Stimulated activated CD8-positive, alpha-beta memory T cell treated with anti-CD3 and anti-CD28 coated beads, Interleukin-4, amount 100 ng/mL, for 1 hour (primary cell): ENCODE measurements at regions not wholly inside any gene's neighbourhood (a gene's known extent, or its start where the extent isn't known, plus 50 kb on each side); places are given as distances from the start of the nearest gene placed in this dataset.

Source experiments
- DNase-seq, 2 donors: peaks; one replicate each; pipeline ENCODE4 v3.0.0-alpha.2; 2020; ENCODE audit warnings: low read depth in 2 of 2, low spot score in 1 of 2

GRCh38 chr13:76795701-76796695 lies 90.2 kb downstream of the KCTD12 start:
- no peak for DNase-seq

- DNase-seq: no peak
These were observed 93.4 kb downstream of the KCTD12 start for GRCh38 chr13:76792731-76793347.

- no peak for DNase-seq
These were observed 95.0 kb downstream of the KCTD12 start for GRCh38 chr13:76790980-76791819.

GRCh38 chr13:76790526-76790925 lies 95.7 kb downstream of the KCTD12 start:
- no peak for DNase-seq

- no peak for DNase-seq
These were observed 102.4 kb downstream of the KCTD12 start for GRCh38 chr13:76783798-76784197.

- no peak for DNase-seq
These were observed 107.4 kb downstream of the KCTD12 start for GRCh38 chr13:76778853-76779252.

- DNase-seq: no peak
These were observed 109.1 kb downstream of the KCTD12 start for GRCh38 chr13:76777096-76777495.

- DNase-seq: no peak
These were observed 111.0 kb downstream of the KCTD12 start for GRCh38 chr13:76775088-76775740.

- DNase-seq: no peak
These were observed 112.6 kb downstream of the KCTD12 start for GRCh38 chr13:76773448-76774094.

GRCh38 chr13:76772241-76772640 lies 114.0 kb downstream of the KCTD12 start:
- no peak for DNase-seq

- DNase-seq: no peak
These were observed 116.9 kb downstream of the KCTD12 start for GRCh38 chr13:76769271-76769791.

- no peak for DNase-seq
These were observed 117.8 kb downstream of the KCTD12 start for GRCh38 chr13:76768384-76768783.

- no peak for DNase-seq
These were observed 121.3 kb downstream of the KCTD12 start for GRCh38 chr13:76764916-76765315.

GRCh38 chr13:76764429-76764828 lies 121.8 kb downstream of the KCTD12 start:
- no peak for DNase-seq

- DNase-seq: no peak
These were observed 123.5 kb downstream of the KCTD12 start for GRCh38 chr13:76762721-76763120.

GRCh38 chr13:76759877-76760276 lies 126.3 kb downstream of the KCTD12 start:
- no peak for DNase-seq

- DNase-seq: no peak
These were observed 127.5 kb downstream of the KCTD12 start for GRCh38 chr13:76758738-76759137.

GRCh38 chr13:76758257-76758656 lies 127.9 kb downstream of the KCTD12 start:
- DNase-seq: no peak

- DNase-seq: no peak
These were observed 129.8 kb downstream of the KCTD12 start for GRCh38 chr13:76756451-76756850.

GRCh38 chr13:76754414-76754813 lies 131.8 kb downstream of the KCTD12 start:
- DNase-seq: no peak
